GM21447 (cell line): ENCODE measurements at regions not wholly inside any gene's neighbourhood (a gene's known extent, or its start where the extent isn't known, plus 50 kb on each side); places are given as distances from the start of the nearest gene placed in this dataset.
"Not testable (repeated sequence)": the region's sequence is repeated elsewhere in the genome, so short reads cannot be mapped to it uniquely, and the experiment has no call there.

Experiments
- ATAC-seq: cut with Tn5 transposase; IDR thresholded peaks from one replicate; pipeline ENCODE4 v1.9.1; 2021; ENCODE audit not compliant: unreplicated experiment

- no peak for ATAC-seq
These were observed 841.5 kb downstream of the SOCS6 start for GRCh38 chr18:71130351-71130750.

DNA sequence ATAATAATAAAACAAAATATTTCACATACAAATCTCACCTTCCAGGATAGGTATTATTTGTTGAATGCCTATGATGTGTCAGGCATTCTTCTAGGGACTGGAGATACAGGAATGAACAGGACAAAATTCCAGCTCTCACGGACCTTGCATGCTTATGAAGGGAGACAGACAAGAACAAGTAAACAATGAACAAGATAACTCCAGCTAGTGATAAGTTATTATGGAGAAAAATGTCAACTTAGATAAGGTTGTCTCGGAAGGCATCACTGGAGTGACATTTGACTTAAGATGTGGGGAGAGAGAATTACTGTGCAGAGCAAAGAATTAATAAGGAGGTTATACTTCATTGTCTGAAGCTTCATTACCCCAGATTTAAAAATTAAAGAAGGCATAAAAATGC lies 836.7 kb downstream of the SOCS6 start:
- ATAC-seq, result no peak

DNA sequence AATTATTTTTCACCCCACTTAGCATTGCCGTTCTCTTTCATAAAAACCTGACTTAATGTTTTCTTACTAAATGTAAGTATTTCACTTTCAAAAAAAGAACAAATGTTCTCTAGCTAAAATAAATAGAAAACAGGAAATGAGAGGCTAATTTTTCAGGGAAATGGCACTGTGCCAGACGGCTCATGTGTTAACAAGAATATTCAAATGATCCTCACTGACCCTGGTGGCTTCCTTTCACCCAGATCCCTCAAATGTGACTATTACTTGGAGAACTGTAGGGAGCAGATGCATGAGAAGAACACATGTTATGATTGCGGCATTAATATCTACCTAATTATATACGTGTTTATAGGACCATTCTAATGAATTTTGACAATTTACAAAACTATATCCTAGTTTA lies 827.7 kb downstream of the SOCS6 start:
- no peak for ATAC-seq

- no peak for ATAC-seq
These were observed 826.4 kb downstream of the SOCS6 start for GRCh38 chr18:71115261-71115660.

GRCh38 chr18:71114550-71115210 lies 825.8 kb downstream of the SOCS6 start:
- no peak for ATAC-seq

DNA sequence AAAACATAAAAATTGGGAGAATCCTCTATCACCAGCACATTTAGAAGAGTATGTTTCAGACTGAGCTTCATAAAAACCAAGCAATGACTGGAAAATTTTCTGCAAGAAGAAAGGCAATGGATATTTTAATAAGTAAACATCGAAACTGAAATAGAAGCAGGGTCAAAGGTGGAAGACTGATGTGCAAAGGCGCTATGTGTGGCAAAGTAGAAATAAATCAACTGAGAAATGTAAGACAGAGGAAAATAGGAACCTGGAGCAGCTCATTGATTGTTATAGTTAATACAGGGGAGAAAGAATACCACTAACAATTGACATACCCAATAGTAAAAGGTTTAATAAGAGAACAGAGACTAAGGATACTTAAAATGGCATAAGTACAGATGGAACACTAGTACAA lies 818.4 kb downstream of the SOCS6 start:
- ATAC-seq, result no peak

- no peak for ATAC-seq
These were observed 817.9 kb downstream of the SOCS6 start for GRCh38 chr18:71106701-71107100.

- no peak for ATAC-seq
These were observed 817.2 kb downstream of the SOCS6 start for GRCh38 chr18:71105994-71106546.

- ATAC-seq, result no peak
These were observed 816.4 kb downstream of the SOCS6 start for GRCh38 chr18:71105078-71105819.

DNA sequence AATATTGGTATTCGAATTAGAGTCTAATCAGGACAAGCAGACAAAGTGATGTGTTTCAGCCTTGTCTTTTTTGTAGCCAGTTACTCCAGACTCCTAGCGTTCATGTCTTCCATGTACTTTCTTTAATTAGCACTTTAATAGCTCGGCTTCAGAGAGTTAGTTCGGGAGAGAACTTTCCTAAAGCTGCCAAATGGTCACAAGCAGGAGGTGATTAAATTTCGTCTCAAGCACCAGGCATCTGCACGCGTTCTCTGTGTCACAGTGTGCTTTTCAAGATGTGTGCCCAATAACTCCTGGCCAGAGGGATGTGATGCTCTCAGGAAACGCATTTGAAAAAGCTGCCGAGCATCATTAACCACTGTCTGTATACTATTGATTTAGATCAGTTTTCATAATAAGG lies 790.8 kb downstream of the SOCS6 start:
- no peak for ATAC-seq

DNA sequence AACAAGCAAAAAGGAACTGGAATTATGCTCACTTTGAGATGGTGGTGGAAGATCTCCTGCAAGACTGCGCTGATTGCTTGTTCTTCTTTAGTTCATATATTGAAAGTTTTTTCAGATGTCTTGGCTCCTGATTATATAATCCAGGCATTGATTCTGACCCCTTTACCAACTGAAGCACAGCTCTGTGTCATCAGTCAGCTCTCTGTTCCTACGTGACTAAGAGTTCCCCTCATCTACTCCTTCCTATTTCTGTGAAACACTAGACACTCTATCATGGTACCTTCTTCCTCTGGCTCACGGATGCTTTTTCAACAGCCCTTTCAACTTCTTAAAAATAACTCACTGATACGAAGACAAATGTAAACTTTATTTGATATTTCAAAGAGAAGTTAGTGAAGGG lies 788.6 kb downstream of the SOCS6 start:
- ATAC-seq, result no peak

DNA sequence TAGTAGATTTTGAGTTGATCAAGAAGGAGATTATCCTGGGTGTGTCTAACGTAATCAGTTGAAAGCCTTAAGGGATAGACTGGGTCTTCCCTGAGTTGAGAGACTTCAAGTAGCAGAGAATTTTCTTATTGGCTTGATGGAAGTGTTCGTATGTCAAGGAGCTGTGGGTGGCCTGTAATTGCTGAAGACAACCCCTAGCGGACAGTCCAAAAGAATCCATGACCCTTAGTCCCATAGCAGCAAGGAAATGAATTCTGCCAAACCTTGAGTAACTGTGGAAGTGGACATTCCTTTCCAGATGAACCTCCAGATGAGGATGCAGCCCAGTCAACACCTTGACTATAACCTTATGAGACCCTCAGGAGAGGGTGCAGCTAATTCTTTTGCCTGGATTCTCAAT lies 786.3 kb downstream of the SOCS6 start:
- no peak for ATAC-seq

- ATAC-seq, result no peak
These were observed 779.5 kb downstream of the SOCS6 start for GRCh38 chr18:71068338-71068737.

GRCh38 chr18:71049893-71050292 lies 761.0 kb downstream of the SOCS6 start:
- no peak for ATAC-seq

- no peak for ATAC-seq
These were observed 759.0 kb downstream of the SOCS6 start for GRCh38 chr18:71047882-71048281.

DNA sequence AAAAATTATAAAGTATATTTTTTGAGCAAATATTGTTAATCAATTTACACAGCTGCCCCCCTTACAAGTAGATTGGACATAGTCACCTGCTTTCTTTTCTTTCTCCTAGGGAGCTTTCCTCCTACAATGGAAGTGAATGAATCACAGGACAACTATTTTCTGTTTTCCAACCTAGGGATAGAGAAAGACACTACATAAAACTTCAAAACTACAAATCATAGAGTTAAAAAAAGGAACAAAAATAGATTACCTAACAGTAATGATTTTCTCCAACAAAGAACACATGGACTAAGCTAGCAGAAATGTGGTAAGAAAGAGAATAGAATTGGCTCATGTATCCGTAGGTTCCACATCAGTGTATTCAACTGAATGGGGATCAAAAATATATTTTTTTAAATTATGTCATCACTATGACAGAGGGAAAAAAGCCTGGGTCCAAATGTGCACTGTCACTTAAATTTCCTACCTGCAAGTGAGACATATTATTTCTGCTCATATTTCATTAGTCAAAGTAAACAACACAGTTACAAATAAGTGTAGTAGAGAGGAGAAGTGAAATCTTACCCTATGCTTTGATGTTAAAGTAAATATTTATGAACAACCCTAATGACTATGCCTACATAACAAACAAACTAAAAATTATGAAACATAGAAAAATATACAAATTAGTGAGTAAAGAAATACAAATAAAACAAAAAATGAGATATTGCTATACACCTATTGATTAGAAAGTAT lies 756.7 kb downstream of the SOCS6 start:
- no peak for ATAC-seq

GRCh38 chr18:71040161-71040560 lies 751.3 kb downstream of the SOCS6 start:
- ATAC-seq, result no peak

- no peak for ATAC-seq
These were observed 749.4 kb downstream of the SOCS6 start for GRCh38 chr18:71038196-71038595.

GRCh38 chr18:71036783-71037182 lies 747.9 kb downstream of the SOCS6 start:
- no peak for ATAC-seq

GRCh38 chr18:71031296-71032191 lies 742.7 kb downstream of the SOCS6 start:
- ATAC-seq, result not testable (repeated sequence)

- ATAC-seq, result not testable (repeated sequence)
These were observed 741.2 kb downstream of the SOCS6 start for GRCh38 chr18:71030085-71030484.
